SW 1271 (cell line): ENCODE measurements at regions not wholly inside any gene's neighbourhood (a gene's known extent, or its start where the extent isn't known, plus 50 kb on each side); places are given as distances from the start of the nearest gene placed in this dataset.

Experiments
- DNase-seq, 2 experiments: peaks; one replicate each; lab custom pipeline; 2025; lab: John Stamatoyannopoulos, UW

DNA sequence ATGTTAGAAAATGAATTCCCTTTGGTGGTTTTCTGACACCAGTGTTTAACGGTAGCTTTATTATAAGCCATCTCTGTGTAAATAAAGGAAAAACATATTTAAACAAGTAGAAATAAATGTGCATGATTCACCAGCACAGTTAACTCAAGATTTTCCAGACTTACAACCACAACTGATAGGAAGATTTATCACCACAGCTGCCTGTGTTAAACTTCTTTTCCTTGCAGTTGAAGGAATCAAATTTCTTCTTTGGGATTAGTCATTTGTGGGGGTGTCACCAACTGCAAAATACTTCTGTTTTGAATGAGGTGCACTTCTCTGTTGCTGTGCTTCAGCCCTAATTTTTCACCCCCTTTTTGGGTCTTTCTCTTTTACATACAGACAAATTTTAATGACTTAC lies 128.1 kb upstream of the STK26 start:
- no peak for DNase-seq

DNA sequence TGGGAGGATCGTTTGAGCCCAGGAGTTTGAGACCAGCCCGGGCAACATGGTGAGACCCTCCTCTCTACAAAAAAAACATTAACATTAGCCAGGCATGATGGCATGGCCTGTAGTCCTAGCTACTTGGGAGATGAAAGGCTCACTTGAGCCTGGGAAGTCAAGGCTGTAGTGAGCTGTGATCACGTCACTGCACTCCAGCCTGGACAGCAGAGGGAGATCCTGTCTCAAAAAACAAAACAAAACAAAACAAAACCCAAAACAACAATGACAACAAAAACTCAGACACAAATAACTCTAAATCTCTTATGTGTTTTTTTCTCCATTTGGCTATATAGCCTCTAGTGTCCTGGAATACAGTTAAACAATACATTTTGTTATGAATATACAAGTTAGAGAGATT lies 127.3 kb upstream of the STK26 start:
- DNase-seq = no peak

DNA sequence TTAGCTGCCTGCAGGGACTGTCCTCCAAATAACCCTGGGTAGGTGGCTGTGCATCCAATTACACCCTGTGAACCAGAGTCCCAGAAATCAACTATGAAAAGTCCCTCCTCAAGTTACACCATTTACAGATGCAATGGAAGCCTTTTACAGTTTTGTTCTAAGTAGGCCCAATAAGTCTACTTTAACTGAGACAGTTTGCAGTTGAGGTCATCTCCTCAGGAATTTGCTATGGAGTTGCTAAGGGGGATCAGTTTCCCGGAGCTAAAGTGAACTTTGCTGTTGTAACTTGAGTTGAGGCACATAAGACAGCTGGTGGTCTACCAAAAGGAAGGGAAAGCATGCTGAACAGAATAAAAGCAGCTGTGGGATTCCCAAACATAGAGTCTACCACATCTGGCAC lies 121.6 kb upstream of the STK26 start:
- no peak for DNase-seq

DNA sequence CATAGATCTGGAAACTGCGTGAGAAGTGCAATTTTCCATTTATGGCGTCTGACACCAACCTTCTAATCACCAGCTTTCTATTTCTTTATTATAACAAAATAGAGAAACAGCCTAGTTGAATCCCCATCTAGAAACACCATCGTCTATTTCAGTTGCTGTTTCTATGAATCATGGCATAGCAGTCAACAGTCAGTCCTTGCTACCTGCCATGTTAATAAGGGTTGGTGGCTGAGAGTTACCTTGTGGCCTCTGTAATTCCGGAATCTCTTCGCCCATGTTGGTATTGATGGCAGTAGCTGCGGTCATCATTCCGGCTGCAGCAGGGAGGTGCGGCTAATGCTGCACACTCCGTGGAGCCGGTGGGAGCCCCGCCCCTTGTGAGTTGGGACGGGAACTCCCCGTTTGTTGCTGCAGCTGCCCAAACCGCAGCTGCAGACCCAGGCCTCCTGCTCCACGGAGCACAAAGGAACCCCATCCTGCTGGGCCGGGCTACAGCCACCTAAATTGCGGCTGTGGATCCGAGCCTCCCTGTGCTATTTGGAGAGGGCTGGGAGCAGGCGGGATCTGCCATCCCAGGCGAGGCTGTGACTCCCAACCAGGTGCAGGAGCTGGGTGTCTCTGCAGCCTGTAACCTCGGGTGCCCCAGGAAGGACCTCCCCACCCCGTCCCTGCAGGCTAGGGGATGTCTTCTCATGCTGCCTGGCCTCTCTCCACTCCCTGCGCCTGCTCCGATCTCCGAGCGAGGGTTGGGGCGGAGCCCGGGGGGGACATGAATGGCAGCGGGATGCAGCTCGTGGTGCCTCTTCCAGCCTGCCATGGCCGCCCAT lies 115.4 kb upstream of the STK26 start:
- DNase-seq = no peak

DNA sequence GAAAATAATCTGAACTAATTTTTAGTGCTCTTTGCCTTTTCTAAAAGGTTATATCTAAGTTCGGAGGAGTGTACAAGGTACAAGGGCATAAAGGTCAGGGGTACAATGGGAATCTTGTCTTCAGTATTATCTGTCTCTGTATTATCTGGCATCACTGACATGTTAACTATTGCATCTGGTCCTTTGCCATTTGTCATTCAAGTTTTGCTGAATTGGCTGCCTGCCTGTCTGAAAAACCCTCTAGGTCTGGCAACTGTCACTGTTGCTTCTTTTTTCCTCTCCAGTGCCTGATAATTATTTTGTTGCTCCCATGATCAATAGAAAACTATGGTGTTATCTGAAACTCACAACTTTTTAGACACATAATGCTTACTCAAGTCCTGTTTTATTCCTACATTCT lies 112.5 kb upstream of the STK26 start:
- DNase-seq = no peak

DNA sequence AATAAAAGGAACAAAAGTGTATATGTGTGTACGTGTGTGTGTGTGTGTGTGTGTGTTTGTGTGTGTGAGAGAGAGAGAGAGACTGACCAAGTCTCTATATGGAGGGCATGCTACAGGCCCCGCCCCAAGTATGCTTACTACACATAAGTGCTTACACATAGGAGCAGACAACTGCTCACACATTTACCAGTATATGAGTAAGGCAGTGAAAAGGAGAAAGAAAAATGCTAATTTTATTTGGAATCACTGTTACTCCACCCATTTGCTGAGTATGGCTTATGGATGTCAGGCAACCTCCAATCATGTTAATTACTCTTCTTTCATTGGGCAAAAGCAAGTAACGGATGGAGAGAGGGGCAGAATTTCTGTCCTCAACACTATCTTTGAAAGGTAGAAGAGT lies 107.6 kb upstream of the STK26 start:
- no peak for DNase-seq

DNA sequence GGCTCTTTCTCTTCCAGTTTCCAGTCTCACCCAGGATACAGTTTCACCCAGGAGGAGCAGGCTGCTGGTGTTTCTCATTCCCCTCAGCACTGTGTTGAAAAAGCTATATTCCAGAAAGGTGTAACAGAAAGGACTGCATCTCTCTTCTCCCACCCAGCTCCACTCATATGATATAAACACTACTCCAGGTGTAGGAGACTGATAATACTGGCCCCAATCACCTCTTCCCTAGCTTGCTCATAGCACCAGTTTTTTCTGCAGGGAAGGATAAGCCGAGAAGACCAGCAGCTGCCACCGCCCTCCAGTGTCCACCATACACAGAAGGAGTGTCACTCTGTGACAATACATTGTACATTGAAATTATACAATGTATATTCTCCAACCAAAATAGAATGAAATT lies 105.5 kb upstream of the STK26 start:
- no peak for DNase-seq

DNA sequence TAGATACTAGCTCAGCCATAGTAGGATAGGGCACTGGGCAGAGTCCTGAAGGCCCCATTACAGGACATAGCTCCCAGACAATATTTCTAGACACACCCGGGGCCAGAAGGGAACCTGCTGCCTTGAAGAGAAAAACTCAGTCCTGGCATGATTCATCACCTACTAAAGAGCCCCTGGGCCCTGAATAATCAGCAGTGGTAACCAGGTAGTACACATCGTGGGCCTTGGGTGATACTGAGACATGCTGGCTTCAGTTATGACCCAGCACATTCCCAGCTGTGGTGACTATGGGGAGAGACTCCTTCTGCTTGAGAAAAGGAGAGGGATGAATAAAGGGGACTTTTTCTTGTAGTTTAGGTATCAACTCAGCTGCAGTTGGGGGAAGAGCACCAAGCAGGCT lies 104.3 kb upstream of the STK26 start:
- DNase-seq = no peak

DNA sequence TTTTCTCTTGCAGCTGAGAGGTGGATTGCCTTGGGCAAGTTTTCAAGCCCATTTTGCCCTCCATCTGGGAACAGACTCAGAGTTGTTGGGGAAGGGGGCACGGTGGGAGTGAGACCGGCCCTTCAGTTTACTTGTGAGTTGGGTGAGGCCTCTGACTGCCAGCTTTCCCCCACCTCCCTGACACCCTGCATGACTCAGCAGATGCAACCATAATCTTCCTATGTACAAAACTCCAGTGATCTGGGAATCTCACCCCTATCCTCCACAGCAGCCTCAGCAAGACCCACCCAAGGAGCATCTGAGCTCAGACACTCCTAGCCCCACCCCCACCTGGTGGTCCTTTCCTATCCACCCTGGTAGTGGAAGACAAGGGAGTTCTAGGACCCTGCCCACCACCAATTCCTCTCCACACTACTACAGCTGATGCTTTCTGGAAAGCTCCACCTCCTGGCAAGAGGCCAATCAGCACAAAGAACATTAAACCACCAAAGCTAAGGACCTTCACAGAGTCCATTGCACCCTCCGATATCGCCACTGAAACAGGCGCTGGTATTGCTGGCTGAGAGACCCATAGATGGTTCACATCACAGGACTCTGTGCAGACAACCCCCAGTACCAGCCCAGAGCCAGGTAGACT lies 99.4 kb upstream of the STK26 start:
- no peak for DNase-seq

DNA sequence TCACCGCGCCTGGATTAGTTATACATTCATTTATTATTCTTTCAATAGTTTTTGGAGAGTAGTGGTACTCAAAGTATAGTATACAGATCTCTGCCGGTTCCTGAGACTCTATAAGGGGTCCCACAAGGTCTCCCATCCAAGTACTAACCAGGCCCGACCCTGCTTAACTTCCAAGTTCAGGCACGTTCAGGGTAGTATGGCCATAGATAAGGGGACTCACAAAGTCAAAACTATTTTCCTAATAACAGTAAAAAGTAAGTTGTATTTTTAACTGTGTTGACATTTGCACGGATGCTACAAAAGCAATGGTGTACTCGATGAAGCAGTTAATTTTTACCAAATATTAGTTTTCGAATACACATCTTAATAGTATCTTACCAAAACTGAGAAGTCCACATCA lies 84.4 kb upstream of the STK26 start:
- DNase-seq = no peak

DNA sequence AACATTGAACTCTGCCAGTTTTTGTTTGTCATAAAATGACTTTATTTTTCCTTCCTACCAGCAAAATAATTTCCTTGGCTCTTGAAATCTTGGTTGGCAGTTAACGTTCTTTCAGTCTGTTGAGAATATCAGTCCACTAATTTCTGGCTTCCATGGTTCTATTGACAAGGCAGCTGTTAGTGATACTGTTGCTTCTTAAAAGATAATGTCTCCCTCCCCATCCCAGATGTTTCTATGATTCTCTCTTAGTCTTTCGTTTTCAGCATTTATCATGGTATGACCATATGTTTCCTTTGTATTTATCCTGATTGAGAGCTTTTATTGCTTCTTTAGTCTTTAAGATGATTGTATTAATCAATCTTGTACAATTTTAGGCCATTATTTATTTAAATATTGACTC lies 81.1 kb upstream of the STK26 start:
- DNase-seq = no peak

DNA sequence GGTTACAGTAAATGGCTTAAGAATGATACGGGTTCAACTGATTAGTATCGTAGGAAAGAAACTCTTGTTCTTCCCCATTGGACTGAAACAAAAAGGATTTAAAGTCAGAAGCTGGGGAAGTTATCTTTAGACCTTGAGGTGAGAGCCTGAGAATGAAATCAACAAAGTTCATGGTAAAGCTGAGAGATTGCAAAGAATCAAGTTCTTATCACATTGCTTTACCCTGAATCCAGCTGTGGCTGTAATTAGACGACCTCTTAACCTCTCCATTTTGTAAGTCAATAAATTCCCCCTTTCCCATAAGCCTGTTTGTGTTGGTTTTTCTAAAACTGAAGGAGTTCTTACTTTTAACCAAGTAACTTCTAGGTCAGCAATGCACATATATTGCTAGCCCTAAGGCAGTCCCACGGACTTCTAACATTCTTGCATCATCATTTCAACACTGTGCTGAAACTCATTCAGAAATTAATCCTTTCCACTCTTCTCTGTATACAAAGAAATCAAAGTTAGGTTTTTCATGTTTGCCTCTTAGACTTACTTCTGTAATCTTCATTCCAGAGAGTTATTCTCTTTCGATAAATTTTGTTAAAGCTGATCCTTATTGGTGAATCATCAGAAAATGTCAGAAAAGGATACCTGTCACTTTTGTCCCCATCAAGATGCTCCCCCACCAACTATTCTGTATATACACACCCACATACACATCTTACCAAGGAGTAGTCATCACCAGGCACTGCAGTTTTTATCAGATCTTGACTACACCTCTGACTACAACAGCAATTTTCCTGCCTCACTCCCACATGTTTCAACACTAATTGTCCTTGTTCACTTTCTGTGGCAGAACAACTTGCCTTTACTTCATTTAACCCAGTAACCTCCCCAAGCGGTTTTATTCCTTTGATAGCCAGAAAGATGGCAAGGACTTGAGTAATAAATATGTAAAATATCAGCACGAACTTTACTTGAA lies 77.9 kb upstream of the STK26 start:
- DNase-seq = no peak

DNA sequence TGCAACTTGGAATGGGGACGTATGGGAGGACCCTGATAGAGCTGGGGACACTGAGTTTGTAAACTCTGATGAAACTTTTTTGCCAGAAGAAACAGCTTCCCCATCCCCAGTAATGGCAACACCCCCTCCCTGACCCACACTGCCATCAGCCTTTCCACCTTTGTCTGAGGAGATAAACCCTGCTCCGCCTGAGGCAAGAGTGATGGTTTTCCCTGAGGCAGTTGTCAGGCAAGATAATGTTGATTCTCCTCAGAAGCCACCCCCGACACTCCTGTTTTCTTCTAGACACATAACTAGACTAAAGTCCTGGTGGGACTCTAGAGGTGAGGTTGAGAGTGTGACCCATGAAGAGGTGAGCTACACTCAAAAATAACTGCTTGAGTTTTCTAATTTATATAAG lies 71.9 kb upstream of the STK26 start:
- DNase-seq = no peak

DNA sequence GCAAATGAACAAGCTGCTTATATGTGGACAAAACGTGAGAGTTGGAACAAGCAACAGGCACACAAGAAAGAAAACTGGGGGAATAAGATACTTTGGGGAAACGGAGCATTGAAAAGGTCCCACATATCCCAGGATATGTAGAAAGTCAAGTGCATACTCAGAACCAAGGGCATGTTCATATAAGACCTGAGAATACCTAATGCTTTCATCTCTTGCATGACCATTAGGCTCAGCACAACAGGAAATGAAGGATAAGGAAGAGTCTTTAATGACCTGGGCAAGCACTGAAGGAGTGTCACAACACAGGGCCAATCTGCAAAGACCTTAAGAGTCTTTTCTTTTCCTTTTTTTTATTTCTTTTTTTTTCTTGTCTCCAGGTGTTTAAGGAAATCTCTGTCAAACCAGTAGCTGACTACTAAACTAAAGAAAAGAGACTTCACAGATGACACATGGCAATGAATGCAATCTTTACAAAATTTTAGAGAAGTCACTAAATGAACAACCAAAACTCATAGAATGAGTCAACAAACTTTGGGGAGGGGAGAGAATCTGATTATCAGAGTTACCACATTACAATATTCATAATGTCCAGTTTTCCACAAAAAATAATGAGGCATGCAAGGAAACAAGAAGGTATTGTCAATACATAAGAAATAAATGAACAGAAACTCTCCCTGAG lies 67.9 kb upstream of the STK26 start:
- DNase-seq = no peak

DNA sequence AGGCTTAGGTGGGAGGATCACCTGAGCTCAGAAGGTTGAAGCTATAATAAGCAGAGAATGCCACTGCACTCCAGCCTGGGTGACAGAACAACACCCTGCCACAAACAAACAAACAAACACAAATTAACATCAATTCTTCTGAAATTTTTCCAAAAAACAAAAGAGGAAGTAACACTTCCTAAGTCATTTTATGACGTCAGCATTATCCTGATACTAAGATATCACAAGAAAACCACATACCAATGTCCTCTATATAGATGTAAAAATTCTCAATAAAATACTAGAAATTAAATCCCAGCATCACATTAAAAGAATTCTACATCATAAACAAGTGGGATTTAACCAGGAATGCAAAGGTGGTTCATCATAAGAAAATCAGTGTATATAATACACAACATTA lies 64.4 kb upstream of the STK26 start:
- no peak for DNase-seq

DNA sequence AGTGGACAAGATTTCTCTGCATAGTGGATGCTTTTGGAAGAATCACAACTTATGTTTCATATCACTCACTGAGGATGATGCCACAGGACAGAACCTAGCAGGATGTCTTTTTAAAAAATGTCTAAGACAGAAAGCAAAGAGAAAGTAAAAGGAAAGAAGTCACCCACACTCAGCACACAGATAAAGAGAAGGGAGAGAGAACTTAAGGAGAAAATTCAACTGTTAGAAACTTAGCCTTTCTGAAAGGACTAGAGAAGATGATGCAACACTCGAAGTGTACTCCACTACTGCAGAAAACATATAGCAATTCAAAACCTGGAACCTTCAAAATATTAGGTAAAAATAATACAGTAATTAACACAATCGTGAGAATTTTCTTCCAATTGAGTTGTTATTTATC lies 52.8 kb upstream of the STK26 start:
- no peak for DNase-seq
